ENCODE measurements at regions not wholly inside any gene's neighbourhood (a gene's known extent, or its start where the extent isn't known, plus 50 kb on each side); places are given as distances from the start of the nearest gene placed in this dataset.

GRCh38 chr6:66429210-66429609, 722.2 kb upstream of the EYS start:
- no peak for TF ChIP-seq REST (IDR thresholded peaks at IDR 0.05; ENCODE audit: low read depth)
- no peak for TF ChIP-seq CREB1 (IDR thresholded peaks at IDR 0.05; ENCODE audit: low read depth)
- no peak for TF ChIP-seq RAD21 (IDR thresholded peaks at IDR 0.05; ENCODE audit: low read depth)
- no peak for TF ChIP-seq TAF1 (IDR thresholded peaks at IDR 0.05; ENCODE audit: low read depth)
- no peak for TF ChIP-seq FOXM1 (IDR thresholded peaks at IDR 0.05; ENCODE audit: borderline replicate concordance, low read depth)
- TF ChIP-seq EP300 (IDR thresholded peaks at IDR 0.05; ENCODE audit: borderline replicate concordance) = no peak
- no peak for TF ChIP-seq YY1 (IDR thresholded peaks at IDR 0.05; ENCODE audit: low read depth)
- no peak for TF ChIP-seq NFIC (IDR thresholded peaks at IDR 0.05)
- no peak for TF ChIP-seq TCF12 (IDR thresholded peaks at IDR 0.05; ENCODE audit: low read depth)
- TF ChIP-seq MAX (IDR thresholded peaks at IDR 0.05) = no peak
